Ovary (tissue), 7 donors: ENCODE measurements at regions not wholly inside any gene's neighbourhood (a gene's known extent, or its start where the extent isn't known, plus 50 kb on each side); places are given as distances from the start of the nearest gene placed in this dataset.

Experiments
- DNase-seq, 5 donors: peaks; one replicate each; pipeline ENCODE4 v3.0.0-alpha.2; 2019 to 2020
- H3K27ac ChIP-seq, 2 donors: fragments of 200-600 bp; one replicate each; pipeline versions ENCODE4 v1.5.1 to v1.8.0; 2019 to 2022
- H3K27me3 ChIP-seq: fragments of 200-600 bp; one replicate; pipeline ENCODE4 v1.8.0; 2022
- H3K36me3 ChIP-seq: fragments of 200-600 bp; sonication (generic); one replicate; pipeline ENCODE4 v1.5.1; 2019
- H3K4me1 ChIP-seq: one replicate; pipeline ENCODE4 v1.8.1; 2013; ENCODE audit warnings: mild to moderate bottlenecking, moderate library complexity; ENCODE audit not compliant: insufficient read depth
- H3K4me3 ChIP-seq: fragments of 200-600 bp; sonication (generic); one replicate; pipeline ENCODE4 v1.5.1; 2017
- H3K9me3 ChIP-seq, 2 donors: fragments of 200-600 bp in 1 of 2; sonication (generic) in 1 of 2; one replicate each; pipeline versions ENCODE4 v1.5.1 to v1.8.1; 2013 to 2019; ENCODE audit warnings: mild to moderate bottlenecking in 1 of 2, moderate library complexity in 1 of 2
- EP300 ChIP-seq: sonication (generic); formaldehyde crosslinking; IDR thresholded peaks from one replicate; pipeline ENCODE4 v1.6.1; 2017; ENCODE audit warnings: antibody characterized with exemption
- POLR2A ChIP-seq: fragments of 450-650 bp; IDR thresholded peaks from one replicate; pipeline ENCODE4 v1.6.1; 2017; ENCODE audit warnings: antibody characterized with exemption, mild to moderate bottlenecking, moderate library complexity
- WGBS, 3 donors: extraction: QIAGEN DNeasy Blood & Tissue Kit in 1 of 3; methylation state at CpG; one replicate each; pipeline versions ENCODE4 v1.1.5 to v1.1.7; 2013 to 2017; 5-methylcytosine and 5-hydroxymethylcytosine counted together
- intact Hi-C, 4 donors: fragments of 100-400 bp; cut with DNase I; formaldehyde crosslinking; loops; one replicate each; pipeline versions ENCODE4 v1.11.0 to v1.15.1; 2022 to 2023
- TF ChIP-seq, protein P1 (sequence below), 3 donors: fragments of 450-650 bp in 2 of 3; fragments of 200-600 bp in 1 of 3; IDR thresholded peaks; one replicate each; pipeline versions ENCODE4 v1.5.1 to v1.8.0; 2016 to 2022; ENCODE audit warnings: antibody characterized with exemption in 3 of 3, mild to moderate bottlenecking in 1 of 3
- donor health status: DM: no; HTN: no; CAD: no; lungs with moderate emphysema.
- donor health status: DM: no; HTN: no; CAD: no.
- donor health status: Bipolar disorder and iron deficiency.
- donor health status: DM: no; HTN: no; CAD: no.
- donor health status: DM: yes; HTN: yes; CAD: no.

- H3K9me3 ChIP-seq, result no peaks in the 10 kb centered on the region
- H3K36me3 ChIP-seq, result no peaks in the 10 kb centered on the region
- WGBS, 3 donors, result 85 to 94% (median 93%) methylated on average over 4 of the region's 4 CpGs
- H3K27ac ChIP-seq, result no peak overlapping the region
- intact Hi-C loops, result no loop called here
- no peaks in the 10 kb centered on the region for H3K4me1 ChIP-seq
- no peaks in the 10 kb centered on the region for H3K27me3 ChIP-seq
- H3K4me3 ChIP-seq, result no peak overlapping the region
- TF ChIP-seq, protein P1, sequence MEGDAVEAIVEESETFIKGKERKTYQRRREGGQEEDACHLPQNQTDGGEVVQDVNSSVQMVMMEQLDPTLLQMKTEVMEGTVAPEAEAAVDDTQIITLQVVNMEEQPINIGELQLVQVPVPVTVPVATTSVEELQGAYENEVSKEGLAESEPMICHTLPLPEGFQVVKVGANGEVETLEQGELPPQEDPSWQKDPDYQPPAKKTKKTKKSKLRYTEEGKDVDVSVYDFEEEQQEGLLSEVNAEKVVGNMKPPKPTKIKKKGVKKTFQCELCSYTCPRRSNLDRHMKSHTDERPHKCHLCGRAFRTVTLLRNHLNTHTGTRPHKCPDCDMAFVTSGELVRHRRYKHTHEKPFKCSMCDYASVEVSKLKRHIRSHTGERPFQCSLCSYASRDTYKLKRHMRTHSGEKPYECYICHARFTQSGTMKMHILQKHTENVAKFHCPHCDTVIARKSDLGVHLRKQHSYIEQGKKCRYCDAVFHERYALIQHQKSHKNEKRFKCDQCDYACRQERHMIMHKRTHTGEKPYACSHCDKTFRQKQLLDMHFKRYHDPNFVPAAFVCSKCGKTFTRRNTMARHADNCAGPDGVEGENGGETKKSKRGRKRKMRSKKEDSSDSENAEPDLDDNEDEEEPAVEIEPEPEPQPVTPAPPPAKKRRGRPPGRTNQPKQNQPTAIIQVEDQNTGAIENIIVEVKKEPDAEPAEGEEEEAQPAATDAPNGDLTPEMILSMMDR (IDR thresholded peaks at IDR 0.05), result no peak
- TF ChIP-seq POLR2A, result no peak
- no peak for TF ChIP-seq EP300
- DNase-seq, result no peak
Measured at GRCh38 chr9:106528158-106528557, 334.8 kb upstream of the ZNF462 start.

DNA sequence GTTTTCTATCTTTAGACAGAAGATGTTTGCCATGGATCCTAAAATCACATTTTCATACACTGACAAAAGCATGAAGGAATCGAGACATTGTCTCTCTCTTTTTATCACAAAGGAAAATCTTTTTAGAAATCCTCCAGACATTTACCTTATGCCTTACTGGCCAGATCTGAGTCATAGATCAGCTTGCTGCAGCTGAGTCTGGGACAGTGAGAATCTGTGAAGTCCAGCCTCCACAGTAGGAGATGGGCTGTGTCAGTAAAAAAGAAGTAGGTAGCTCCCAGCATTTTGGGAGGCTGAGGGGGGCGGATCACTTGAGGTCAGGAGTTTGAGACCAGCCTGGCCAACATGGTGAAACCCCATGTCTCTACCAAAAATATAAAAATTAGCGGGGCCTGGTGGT, 333.4 kb upstream of the ZNF462 start:
- no peak for DNase-seq
- Histone ChIP-seq H3K4me1 (no peaks in the 10 kb centered on the region), H3K27ac (no peak overlapping the region), H3K9me3 (no peaks in the 10 kb centered on the region), H3K27me3 (no peaks in the 10 kb centered on the region), H3K4me3 (no peak overlapping the region), H3K36me3 (no peaks in the 10 kb centered on the region)
- 84 to 92% (median 88%) methylated on average over 3 of the region's 3 CpGs for WGBS, 3 donors
- no peak for TF ChIP-seq POLR2A
- TF ChIP-seq, protein P1 (IDR thresholded peaks at IDR 0.05), result no peak
- no peak for TF ChIP-seq EP300
- intact Hi-C loops, result no loop called here

- no peak for TF ChIP-seq EP300
- whole genome bisulfite sequencing, 3 donors, result 78 to 92% (median 91%) methylated on average over 1 of the region's 1 CpG
- H3K36me3 ChIP-seq, result no peaks in the 10 kb centered on the region
- intact Hi-C loops, result no loop called here
- no peaks in the 10 kb centered on the region for H3K27me3 ChIP-seq
- no peak overlapping the region for H3K4me3 ChIP-seq
- no peaks in the 10 kb centered on the region for H3K4me1 ChIP-seq
- H3K9me3 ChIP-seq, result no peaks in the 10 kb centered on the region
- no peak for DNase-seq
- H3K27ac ChIP-seq, result no peak overlapping the region
Measured at GRCh38 chr9:106531491-106531890, 331.5 kb upstream of the ZNF462 start.

DNA sequence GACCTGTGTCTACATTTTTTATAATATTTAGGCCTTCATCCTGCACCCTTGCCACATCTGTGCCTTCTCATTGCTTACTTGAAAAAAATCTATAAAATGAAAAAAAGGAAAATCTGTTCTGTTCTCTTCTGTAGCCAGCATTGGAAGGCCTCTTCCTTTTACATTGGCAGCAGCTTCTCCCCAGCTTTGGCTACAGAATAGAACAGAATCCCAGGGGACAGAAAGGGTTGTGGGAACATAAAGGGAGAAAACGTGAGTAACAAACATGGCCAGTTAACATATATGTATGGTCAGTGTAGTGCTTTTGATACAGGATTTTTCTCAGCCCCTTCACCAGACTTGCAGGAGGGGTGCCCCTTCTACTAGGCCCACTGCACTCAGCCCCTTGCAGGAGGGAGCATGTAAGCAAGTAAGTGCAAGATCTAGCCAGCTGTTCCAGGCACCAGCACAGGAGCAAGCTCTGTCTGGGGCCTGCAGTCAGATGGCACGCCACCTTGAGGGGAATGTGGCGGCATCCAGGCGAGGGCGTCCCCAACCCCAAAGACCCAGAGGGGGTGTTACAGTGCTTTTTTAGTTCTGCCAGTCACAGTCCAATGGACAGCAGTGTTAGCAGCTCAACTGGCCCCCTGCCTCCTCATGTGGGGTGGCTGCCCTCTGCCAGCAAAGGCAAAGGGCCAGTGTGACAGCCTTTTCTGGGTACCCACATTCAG, 330.5 kb upstream of the ZNF462 start:
- WGBS, 3 donors, result 67 to 95% (median 94%) methylated on average over 1 to 5 of the region's 5 CpGs
- TF ChIP-seq POLR2A, result no peak
- TF ChIP-seq EP300, result no peak
- TF ChIP-seq, protein P1 (IDR thresholded peaks at IDR 0.05), result no peak
- H3K36me3 ChIP-seq, result no peaks in the 10 kb centered on the region
- no peaks in the 10 kb centered on the region for H3K9me3 ChIP-seq
- H3K4me3 ChIP-seq, result no peak overlapping the region
- no peaks in the 10 kb centered on the region for H3K4me1 ChIP-seq
- intact Hi-C loops, result no loop called here
- H3K27me3 ChIP-seq, result no peaks in the 10 kb centered on the region
- no peak for DNase-seq
- H3K27ac ChIP-seq, result no peak overlapping the region

DNA sequence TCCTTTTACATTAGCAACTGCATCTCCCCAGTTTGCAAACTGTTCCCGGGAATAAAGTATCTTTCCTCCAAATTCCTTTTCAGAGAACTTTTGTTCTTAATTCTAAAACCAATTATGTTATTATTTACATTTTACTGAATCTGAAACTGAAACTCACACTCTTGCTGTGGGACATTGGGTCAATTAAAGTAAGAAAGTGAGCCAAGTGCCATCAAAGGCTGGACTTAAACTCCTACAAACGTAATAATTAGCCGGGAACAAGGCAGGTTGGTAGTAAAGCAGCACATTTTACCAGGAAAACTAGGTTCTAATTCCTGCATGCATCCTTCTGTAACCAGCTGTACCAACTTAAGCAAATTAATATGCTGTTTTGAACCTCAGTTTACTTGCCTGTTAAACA, 328.2 kb upstream of the ZNF462 start:
- Histone ChIP-seq H3K36me3 (no peaks in the 10 kb centered on the region), H3K4me3 (no peak overlapping the region), H3K9me3 (no peaks in the 10 kb centered on the region), H3K27ac (no peak overlapping the region), H3K4me1 (no peaks in the 10 kb centered on the region), H3K27me3 (no peaks in the 10 kb centered on the region)
- intact Hi-C loops, result no loop called here
- no peak for TF ChIP-seq EP300
- no peak for TF ChIP-seq POLR2A
- TF ChIP-seq, protein P1 (IDR thresholded peaks at IDR 0.05), result no peak
- no peak for DNase-seq
- WGBS, 3 donors, result 8 to 39% (median 15%) methylated on average over 3 of the region's 3 CpGs
